Mammary epithelial cell (primary cell): ENCODE measurements at regions not wholly inside any gene's neighbourhood (a gene's known extent, or its start where the extent isn't known, plus 50 kb on each side); places are given as distances from the start of the nearest gene placed in this dataset.
A peak's percentile ranks its signal among the peaks of the same experiment; 100 is the strongest.

Experiments used
- CTCF ChIP-seq, 2 donors: IDR thresholded peaks in 1 of 2; conservative IDR thresholded peaks in 1 of 2; 2 replicates each; pipeline ENCODE4 v1.5.1; 2011 to 2012; ENCODE audit warnings: inconsistent platforms in 2 of 2, low read length in 2 of 2, mild to moderate bottlenecking in 2 of 2, control low read depth in 1 of 2, low read depth in 1 of 2; ENCODE audit not compliant: insufficient read depth in 1 of 2; ENCODE audit errors: extremely low read depth in 1 of 2
- EZH2 ChIP-seq: IDR thresholded peaks from 2 replicates; pipeline ENCODE4 v1.6.1; 2012; ENCODE audit warnings: low read length, inconsistent platforms, borderline replicate concordance

- TF ChIP-seq EZH2 (no peak), CTCF (conservative IDR thresholded peaks at IDR 0.05 in 1 of 2, IDR thresholded peaks at IDR 0.05 in 1 of 2; ENCODE audit: extremely low read depth in 1 of 2, insufficient read depth in 1 of 2, low read depth in 1 of 2, low read length in 2 of 2) (peak; percentile 77 to 85)
These were observed 263.8 kb downstream of the HS3ST3A1 start for GRCh38 chr17:13337864-13338371.
